Coronary artery (tissue), 2 donors: ENCODE measurements at regions not wholly inside any gene's neighbourhood (a gene's known extent, or its start where the extent isn't known, plus 50 kb on each side); places are given as distances from the start of the nearest gene placed in this dataset.
"Not testable (repeated sequence)": the region's sequence is repeated elsewhere in the genome, so short reads cannot be mapped to it uniquely, and the experiment has no call there.

ENCODE experiments used
- DNase-seq: peaks from one replicate; pipeline ENCODE4 v3.0.0-alpha.2; 2017; ENCODE audit warnings: low spot score
- H3K27ac ChIP-seq, 2 donors: fragments of 200-600 bp; sonication (generic); one replicate each; pipeline ENCODE4 v1.5.1; 2016 to 2019
- H3K4me3 ChIP-seq: fragments of 200-600 bp; sonication (generic); 2 replicates; pipeline ENCODE4 v1.5.1; 2016; ENCODE audit warnings: mild to moderate bottlenecking, moderate library complexity
- CTCF ChIP-seq: fragments of 200-600 bp; sonication (generic); IDR thresholded peaks from one replicate; pipeline ENCODE4 v1.5.1; 2019; ENCODE audit warnings: antibody characterized with exemption

DNA sequence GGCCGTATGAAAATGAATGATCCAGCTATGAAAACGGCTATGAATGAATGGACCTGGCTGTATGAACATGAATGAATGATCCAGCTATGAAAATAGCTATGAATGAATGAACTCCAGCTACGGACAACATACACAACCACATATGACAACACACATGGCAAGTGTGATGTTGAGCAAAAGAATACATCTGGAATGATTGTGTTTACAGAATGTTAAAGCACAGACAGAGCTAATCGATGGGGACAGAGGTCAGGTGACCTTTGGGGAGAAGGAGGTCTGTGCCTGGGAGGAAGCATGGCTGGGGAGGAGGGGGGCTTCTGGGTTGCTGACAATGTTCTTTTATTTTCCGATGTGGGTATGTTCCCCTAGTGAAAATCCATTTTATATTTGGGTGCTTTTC is 174.0 kb upstream of the WSCD1 start:
- TF ChIP-seq CTCF = no peak
- Histone ChIP-seq H3K4me3 (no peak overlapping the region), H3K27ac (no peak overlapping the region)
- DNase-seq = no peak

GRCh38 chr17:5897275-5897911 is 172.8 kb upstream of the WSCD1 start:
- no peak overlapping the region for H3K4me3 ChIP-seq
- no peak for TF ChIP-seq CTCF
- no peak overlapping the region for H3K27ac ChIP-seq
- DNase-seq = no peak

GRCh38 chr17:5897981-5898380 is 172.2 kb upstream of the WSCD1 start:
- not testable (repeated sequence) for H3K27ac ChIP-seq, DNase-seq, H3K4me3 ChIP-seq

DNA sequence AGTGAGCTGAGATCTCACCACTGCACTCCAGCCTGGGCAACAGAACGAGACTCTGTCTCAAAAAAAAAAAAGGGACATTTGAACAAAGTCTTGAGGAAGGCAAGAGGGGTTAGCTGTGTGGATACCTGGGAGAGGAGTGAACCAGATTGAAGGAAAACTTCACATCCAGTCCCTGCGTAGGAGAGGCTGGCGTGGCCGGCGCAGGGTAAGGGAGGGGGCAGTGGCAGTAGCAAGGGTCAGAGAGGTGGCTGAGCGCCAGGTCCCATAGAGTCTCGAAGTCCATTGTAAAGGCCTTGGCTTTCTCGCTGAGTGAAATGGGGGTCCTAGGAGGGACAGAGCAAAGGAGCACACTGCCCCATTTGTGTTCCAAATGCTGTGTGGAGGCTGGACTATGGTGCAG is 171.8 kb upstream of the WSCD1 start:
- no peak overlapping the region for H3K4me3 ChIP-seq

GRCh38 chr17:5899496-5900195 is 170.5 kb upstream of the WSCD1 start:
- TF ChIP-seq CTCF = no peak
- no peak for DNase-seq
- Histone ChIP-seq H3K4me3 (no peak overlapping the region), H3K27ac (no peak overlapping the region)

More for the DNA sequence above, 171.8 kb upstream of the WSCD1 start:
- DNase-seq = no peak
- H3K27ac ChIP-seq = no peak overlapping the region
- TF ChIP-seq CTCF = no peak

DNA sequence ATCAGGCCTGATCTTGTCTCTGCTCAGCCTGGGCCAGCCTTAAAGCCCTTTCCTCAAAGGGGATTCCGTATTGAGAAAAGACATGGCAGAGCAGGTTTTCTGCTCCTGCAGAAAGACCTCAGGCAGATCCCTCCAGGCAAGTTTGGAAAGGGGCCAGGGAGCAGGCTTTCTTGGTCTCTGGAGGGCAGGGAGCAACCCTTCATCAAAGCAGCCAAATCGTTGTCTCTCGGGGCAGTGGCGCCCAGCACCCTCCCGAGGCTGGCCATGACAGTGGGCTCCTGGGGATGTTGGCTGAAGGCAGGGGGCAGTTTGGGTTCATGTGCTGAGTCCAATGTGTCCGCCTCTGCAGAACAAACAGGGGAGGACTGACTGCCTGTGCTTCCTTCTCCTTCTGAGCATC is 168.4 kb upstream of the WSCD1 start:
- DNase-seq = no peak
- no peak for TF ChIP-seq CTCF
- Histone ChIP-seq H3K27ac (no peak overlapping the region), H3K4me3 (no peak overlapping the region)

DNA sequence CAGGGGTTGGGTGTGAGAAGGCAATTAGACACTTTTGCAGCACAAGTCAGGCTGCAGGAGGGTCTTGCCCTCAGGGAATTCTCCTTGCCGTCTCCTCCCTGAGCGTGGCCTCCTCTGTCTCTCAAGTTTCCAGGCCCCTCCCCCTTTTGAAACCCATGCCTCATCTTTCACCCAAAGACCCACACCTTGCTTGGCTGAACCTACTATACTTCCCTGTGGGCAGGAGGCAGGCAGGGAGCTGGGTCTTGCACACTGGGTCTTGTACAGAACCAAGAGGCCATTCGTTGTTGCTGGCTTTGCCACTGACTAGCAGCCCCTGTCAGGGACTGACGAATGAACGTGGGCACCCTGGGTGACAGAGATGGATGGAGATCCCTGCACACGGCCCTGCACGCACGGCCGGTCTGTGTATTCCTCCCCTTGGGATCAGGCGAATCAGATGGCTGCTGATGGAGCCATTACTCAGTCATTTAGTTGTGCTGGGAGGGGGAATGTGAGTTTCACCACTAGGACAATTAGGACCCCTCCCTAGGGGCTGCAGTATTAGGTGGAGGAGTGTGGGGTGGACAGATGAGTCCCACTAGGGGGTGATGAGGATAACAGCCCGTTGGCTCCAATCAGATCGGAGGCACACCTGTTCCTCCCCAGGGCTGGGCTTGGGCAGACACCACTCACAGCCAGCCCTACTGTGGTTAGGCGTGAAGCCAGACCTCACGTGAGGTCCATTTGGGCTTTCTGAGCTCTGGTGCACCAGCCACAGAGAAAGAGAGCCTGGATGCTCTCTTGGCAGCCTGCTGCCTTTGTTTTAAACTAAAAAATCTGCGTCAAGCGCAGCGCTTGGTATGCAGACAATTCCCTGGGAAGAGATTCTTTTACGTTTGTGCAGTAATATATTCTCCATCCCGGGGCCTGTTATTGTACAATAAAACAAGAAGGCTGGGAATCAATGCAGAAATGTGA is 167.7 kb upstream of the WSCD1 start:
- Histone ChIP-seq H3K4me3 (no peak overlapping the region), H3K27ac (no peak overlapping the region)
- no peak for TF ChIP-seq CTCF
- DNase-seq = no peak
